C1 segment of cervical spinal cord (tissue), 14 donors: ENCODE measurements at regions not wholly inside any gene's neighbourhood (a gene's known extent, or its start where the extent isn't known, plus 50 kb on each side); places are given as distances from the start of the nearest gene placed in this dataset.
"Not testable (repeated sequence)": the region's sequence is repeated elsewhere in the genome, so short reads cannot be mapped to it uniquely, and the experiment has no call there.

Experiments
- DNase-seq, 14 donors: peaks; one replicate each; lab custom pipeline; 2025; lab: John Stamatoyannopoulos, UW

DNA sequence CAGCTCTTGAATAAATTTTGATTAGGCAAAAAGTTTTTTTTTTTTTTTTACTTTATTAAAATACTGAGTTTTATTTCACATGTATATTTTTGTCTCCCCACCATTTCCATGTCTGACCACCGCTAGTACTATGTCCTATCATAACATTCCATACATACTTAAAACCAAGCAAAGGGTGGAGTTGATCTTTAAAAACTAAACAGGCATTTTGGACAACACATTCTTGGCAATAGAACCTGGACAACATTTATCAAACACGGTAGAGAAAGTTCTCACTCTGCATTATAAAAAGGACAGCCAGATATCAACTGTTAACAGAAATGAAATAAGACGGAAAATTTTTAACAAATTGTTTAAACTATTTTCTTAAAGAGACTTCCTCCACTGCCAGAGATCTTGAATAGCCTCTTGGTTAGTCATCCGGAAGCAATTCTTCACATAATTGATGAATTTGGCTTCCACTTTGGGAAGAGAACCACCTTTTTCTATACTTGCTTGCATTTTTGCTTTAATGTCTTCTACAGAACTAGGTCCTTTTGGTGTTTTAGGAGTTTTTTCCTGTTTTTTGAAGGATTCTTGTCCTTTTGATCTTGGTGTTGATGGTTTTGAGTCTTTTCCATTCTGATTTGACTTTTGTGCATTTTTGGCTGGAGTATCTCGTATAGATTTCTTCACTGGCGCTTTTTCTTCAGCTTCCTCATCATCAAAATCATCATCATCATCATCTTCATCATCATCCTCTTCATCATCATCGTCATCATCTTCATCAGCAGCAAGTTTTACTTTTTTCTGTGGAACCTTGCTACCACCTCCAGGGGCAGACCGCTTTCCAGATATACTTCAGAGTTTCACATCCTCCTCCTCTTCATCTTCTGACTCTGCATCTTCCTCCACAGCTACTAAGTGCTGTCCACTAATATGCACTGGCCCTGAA is 58.7 kb downstream of the POU5F2 start:
- not testable (repeated sequence) for DNase-seq

DNA sequence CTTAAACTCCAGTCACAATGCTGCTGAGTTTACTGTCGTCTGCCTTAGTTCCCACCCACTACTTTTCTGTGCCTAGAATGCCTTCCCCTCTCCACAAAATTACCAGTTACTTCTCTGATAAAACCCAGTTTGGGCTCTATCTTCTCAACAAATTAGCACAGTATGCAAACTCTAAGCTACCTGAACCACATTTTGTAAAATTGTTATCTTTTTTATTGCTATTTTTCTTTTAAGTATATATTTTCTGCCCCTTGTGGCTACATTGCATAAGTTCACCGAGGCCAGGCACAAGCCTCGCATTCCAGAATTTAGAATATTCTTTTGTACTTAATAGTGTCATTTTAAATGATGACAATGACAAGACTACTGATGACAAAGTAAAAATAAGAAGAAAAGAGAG is 60.0 kb downstream of the POU5F2 start:
- no peak for DNase-seq

DNA sequence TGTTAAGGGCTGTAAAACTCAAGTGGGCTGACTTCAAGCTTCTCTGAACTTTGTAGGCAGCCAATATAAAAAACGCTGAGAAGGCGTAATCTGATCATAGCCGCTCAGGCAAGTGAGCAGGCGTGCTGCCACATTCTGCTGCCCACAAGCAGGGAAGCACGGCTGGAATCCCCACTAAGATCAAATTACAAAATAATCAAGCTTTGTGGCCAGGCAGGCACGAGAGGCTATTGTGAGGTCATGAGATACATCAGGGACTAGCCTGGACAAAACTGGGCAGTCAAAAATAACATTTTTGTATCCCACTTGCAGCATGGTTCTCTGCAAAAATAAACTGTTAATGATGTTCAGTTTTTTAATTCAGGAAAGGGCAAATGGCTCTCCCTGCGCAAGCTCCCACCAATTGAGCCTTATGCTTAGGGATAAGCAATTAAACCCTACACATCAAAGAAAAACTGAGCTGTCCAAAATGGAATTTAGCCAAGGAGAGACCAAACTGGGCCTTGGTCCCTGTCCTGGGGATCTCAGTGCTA is 64.0 kb downstream of the POU5F2 start:
- DNase-seq: peak in 3 of 14 donors; percentile 1 to 78 (median 1)

DNA sequence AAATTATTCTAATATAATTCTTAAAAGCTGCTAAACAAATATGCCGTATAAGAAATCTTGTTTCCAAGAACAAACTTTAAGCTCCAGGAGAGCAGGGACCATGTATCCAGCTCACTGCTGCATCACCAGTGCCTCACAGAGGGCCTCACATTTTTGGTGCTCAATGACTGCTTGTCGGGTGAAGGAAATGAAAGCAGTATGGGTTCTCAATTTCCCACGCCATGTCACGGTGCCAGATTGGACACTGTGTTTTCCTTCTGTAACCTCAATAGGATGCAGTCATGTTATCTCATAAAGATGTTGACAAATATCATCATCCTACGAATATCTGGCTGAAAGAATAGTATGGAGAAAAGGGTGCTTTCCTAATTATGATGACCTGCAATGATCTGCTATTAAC is 64.7 kb downstream of the POU5F2 start:
- DNase-seq: peak in 2 of 14 donors; percentile 1 to 35

DNA sequence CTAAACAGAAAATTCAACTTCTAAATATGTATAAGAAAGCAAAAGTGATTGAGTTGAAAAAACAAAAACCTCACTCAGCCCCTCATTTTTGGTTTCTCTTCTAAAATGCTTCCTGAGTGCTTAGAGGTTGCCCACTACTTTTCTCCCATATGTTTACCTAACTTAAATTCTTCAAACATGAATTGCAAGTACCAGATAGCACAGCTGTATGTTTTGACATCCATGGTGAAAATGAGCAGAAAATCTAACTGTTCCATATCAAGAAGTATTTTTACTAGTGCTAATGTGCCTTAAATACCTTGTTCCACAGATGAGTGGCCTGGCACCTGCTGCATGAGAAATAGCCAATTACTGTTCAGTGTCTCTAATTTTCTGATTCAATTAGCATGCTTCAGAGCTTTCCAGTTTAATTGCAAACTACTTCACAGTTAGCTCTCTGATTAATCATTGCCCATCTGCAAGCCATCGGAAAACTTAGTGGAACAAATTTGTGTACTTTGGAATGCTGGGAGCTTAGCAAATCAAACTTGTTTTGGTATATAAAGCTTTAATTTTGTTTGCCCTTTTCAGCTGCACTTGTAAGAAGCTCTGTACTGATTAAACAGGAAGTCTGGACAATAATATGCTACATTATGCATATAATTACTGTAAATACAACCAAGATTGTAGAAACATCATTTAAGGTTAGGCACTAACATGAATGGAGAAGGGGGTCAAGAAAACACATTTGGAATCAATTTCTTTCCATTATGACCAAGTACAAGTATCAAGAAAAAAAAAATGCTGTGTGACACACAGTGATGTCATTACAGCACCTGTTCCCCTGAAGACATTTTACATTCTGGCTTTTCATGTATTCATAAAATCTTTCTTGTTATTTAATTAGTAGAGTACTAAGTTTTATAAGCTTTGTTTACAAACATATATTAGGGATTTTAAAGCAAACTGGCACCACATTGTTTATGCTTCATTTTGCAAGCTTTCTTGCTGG is 65.6 kb downstream of the POU5F2 start:
- no peak for DNase-seq

DNA sequence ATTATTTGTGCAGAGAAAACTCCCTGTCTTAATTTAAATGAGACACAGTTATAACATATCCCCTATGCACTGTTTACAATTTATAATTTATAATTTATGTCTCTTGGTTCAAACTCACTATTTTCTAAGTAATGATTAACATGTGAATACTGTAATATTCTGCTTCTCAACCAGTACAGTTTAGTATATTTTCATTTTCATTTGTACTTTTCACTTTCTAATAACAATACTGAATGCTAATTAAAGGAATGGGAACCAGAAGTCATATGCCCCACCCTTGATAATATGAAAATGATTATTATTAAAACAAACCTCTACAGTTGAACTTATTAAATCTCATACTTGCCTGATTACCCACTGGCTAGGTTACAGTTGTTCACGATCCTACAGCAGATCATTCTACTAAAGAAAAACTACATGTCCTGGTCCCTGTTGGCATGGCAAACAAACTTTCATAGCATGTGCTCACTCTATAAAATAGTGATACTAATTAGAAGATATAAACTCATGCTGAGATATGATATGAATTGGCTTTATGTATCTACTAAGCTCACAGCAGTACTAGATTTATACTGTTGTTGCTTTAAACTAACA is 66.4 kb downstream of the POU5F2 start:
- DNase-seq: no peak

DNA sequence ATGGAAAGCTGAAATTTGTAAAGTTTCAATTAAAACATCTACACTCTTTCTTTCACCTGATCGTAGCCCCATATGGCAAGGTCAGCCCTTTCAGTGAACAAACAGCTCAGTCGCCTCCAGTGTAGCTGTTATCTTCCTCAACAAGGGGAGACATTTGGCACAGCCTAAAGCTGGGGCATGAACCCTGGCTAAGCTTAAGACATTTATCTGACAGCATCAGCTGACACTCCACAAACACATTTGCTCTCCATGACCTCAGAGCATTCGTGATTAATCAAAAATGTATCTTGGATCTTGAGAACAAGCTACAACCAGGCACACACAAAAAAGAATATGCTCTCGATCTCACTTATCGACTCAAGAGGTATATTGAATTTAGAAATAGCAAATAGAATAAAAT is 67.3 kb downstream of the POU5F2 start:
- DNase-seq: no peak

DNA sequence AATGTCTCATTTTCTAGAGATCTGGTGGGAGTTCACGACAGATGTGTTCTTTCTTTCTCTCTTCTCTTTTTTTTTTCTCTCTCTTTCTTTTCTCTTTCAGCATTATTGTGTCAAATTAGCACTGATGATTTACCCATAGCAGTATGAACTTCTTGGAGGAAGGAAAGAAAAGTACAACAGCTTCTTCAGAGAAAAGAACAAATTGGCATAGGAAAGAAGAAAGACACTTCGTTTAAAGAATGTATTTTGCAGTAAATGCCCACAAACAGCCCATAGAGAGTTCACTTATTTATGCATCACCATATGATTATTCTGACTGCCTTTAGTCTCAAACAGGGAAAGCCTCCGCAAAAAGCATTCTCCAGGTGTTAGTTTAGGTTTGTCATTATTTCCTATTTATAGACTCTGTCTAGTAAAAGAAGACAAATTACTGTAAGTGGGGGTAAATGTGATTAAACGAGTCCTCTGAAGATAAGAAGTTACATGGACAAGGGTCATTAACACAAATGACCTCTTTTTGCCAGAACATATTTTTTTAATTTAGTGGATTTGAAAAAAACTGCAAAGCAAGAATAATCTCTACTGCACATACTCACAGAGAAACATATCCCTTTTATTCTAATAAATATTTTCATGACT is 68.0 kb downstream of the POU5F2 start:
- no peak for DNase-seq

DNA sequence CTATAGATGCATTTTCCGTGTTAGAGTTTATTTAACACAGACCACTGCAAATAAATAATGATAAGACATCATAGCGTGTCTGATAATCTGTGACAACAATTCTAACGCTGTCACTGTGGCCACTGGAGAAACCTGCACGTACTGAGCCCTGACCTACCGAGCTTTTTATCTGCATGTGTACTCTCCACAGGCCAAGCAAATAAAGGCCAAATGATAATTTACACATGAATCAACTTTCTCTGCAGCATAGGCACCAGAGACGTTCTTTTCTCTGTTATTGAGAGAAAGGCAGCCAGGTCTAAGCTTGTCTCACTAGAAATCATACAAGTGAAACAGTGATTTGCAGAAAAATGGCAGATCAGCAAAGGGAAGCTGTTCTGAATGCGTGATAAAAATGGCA is 75.8 kb downstream of the POU5F2 start:
- DNase-seq: no peak

DNA sequence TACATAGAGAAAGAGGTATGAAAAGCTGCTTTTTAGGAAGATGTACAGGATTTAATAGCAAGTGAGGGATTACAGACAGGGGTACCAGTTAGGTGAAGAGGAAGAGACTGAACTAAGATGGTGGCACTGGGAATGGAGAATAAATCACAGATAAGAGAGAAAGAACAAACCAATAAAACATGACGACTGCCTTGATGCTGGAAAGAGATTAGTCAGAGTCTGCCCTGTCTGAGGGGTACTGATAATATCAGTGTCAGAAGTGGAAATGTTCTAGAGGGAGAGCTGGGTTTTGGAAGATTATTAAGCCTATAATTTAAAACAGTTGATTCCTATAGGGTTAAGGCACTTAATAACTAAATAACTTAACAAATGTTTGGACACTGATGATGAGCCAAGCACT is 77.7 kb downstream of the NR2F1 start:
- no peak for DNase-seq

DNA sequence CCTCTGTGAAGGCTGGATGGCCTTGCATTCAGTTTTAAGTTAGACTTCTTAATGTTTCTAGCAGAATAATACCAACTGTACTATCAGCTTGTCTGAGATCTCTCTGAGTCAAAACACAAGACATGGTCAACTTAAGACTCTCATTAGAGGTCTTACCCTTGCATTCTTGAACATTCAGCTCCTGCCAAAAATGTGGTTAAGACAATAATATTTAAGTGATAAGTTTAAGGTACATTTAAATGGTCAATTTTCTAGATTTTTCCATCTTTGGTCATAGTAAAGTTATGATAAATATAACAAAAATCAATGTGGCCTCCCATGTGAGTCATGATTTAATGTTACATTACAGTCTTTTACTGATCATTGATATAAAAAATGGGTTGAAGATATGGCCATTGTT is 75.0 kb downstream of the NR2F1 start:
- DNase-seq: no peak

DNA sequence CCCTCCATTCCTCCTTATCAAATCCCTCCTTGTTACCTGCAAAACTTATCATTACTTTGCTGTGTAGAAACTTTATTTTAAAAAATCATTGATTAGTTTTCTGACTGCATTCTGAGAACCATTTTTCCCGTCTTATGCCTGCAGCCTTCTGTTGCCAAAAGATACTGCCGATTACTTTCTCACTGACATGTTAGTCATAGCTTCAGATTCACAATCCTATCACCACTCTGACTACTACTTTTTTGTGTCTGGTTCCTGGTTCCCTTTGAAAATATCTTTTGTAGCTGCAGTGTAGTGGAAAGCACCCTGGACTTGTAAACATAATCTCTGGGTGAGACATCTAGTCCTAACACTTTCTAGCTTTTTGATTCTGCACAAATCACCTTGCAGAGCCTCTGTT is 71.7 kb downstream of the NR2F1 start:
- DNase-seq: no peak

DNA sequence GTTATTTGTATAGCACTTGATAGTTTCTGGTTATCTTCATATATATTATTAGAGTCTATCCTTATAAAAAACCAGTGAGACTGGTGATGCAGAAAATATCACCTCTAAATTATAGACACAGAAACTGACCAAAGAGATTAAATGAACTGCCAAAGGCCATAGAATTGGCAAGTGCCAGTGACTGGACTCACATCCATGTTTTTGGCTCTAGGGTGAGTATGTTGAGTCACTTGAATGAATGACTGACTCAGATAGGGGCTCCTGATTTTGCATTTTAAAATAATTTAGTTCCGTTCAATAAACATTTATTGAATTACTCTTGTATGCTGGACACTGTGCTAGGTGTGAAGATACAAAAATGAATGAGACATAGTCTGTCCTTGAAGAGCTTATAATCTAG is 70.7 kb downstream of the NR2F1 start:
- DNase-seq: no peak

DNA sequence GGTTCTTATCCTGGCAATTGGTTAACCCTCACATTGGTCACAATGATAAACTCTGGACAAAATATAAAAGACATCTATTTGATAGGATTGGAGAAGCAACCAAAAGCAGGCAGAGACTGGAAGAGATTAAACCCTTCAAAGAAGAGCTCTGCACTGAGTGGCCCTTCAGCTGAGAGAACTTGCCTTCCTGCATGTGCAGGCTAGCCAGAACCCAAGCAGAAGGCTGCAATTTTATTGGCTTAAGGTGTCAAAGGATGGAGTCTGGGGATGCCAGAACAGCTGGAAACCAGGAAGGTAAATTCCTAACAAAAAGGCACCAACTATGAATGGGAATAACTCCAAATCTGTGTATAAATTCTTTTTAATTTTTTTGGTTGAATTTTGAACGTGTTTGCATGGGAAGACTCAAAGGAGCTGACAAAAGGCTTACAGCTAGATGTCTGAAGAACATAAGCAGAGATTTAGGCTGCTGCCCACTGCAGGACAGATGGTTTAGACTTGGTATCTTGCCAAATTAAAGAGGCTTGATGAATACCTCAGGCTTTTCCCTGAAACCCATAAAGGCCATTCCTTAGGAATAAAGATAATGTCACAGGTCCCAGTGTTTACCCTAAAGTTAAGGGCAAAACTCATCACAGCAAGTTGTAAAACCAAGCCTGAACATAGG is 66.3 kb downstream of the NR2F1 start:
- peak in 1 of 14 donors; percentile 20 for DNase-seq

DNA sequence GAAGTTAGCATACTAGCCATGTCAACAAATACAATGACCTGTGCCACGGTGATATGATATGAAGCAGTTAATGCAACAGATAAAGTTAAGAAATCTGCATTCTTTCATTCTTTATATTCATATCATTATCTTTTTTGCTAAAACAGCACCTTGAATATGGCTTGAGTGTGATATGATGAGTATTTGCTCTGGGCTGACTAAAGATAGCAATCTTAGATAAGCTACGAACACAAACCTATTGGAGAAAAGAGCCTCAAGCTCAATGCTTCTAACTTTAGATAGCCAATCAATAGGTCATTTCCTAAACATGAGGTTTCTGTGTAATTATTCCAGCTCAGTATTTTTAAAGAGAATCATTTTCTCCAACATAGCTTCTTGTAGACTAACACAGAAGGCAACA is 61.7 kb downstream of the NR2F1 start:
- DNase-seq: no peak
